ENCODE measurements at regions not wholly inside any gene's neighbourhood (a gene's known extent, or its start where the extent isn't known, plus 50 kb on each side); places are given as distances from the start of the nearest gene placed in this dataset.

DNA sequence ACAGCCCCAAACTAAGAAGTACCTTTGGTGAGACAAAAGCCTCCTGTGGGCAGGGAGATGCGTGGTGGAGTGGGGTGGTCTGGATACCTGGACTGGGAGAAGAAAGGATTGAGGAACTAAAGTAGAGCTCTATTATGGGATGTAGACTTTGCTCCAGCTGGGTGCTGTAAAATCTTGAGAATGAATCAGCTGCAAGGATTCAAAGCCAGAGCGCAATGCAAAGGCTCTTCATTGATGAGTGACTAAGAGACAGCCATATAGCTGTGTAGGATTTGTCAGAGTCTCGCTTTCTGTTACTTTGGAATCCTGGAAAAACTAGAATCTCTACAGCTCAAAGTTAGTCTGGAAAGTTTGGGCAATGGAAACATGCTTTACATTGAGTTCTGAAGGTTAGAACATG lies 159.9 kb downstream of the TAF11L14 start:
- no peak for DNase-seq (ENCODE audit: low spot score)
- no peaks in the 10 kb centered on the region for H3K27me3 Mint-ChIP-seq
- no peak overlapping the region for H3K4me3 Mint-ChIP-seq
- no peak overlapping the region for H3K27ac Mint-ChIP-seq
- H3K9me3 Mint-ChIP-seq, result peaks cover 26% of the 10 kb centered on the region
- ATAC-seq, result no peak
- peaks cover 4% of the 10 kb centered on the region for H3K36me3 Mint-ChIP-seq
- H3K4me1 Mint-ChIP-seq (ENCODE audit: low read depth in 2 of 2), result no peaks in the 10 kb centered on the region

DNA sequence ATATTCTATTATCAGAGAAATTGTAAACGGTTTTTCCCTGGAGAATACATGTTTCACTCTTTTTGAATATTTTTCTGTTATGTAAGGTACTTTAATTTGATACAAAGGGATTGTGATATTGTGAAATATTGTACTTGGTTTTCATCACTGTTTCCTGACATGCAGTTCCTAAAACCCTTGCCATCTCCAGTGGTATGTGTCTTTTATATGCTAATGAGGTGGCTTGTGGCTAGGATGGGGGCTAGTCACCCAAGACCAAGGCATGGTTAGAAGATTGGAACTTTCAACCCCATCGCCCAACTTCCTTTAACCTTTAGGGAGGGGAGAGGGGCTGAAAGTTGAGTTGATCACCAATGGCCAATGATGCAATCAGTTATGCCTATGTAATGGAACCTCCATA lies 160.6 kb downstream of the TAF11L14 start:
- peaks cover 4% of the 10 kb centered on the region for H3K36me3 Mint-ChIP-seq
- no peaks in the 10 kb centered on the region for H3K27me3 Mint-ChIP-seq
- ATAC-seq (no peak), DNase-seq (ENCODE audit: low spot score) (no peak)
- no peaks in the 10 kb centered on the region for H3K4me1 Mint-ChIP-seq (ENCODE audit: low read depth in 2 of 2)
- H3K4me3 Mint-ChIP-seq, result no peak overlapping the region
- H3K9me3 Mint-ChIP-seq, result peaks cover 26% of the 10 kb centered on the region
- H3K27ac Mint-ChIP-seq, result no peak overlapping the region

DNA sequence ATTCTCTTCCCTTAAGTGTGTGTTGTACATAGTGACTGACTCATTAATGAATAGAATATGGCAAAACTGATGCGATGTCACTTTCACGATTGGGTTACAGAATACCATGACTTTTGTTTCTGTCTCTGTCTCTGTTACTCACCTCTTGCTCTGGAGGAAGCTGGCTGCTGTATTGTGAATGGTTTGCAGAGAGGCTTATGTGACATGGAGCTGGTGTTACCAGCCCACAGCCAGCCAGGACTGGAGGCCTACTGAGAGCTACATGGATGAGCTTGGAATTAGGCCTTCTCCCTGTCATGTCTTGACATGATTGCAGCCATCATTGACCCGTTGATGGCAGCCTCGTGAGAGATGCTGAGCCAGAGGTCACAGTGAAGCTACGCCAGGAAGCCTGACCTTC lies 161.9 kb downstream of the TAF11L14 start:
- DNase-seq (ENCODE audit: low spot score) (no peak), ATAC-seq (no peak)
- no peaks in the 10 kb centered on the region for H3K4me1 Mint-ChIP-seq (ENCODE audit: low read depth in 2 of 2)
- H3K4me3 Mint-ChIP-seq, result no peak overlapping the region
- H3K27ac Mint-ChIP-seq, result no peak overlapping the region
- H3K9me3 Mint-ChIP-seq, result peaks cover 22% of the 10 kb centered on the region
- no peaks in the 10 kb centered on the region for H3K36me3 Mint-ChIP-seq
- no peaks in the 10 kb centered on the region for H3K27me3 Mint-ChIP-seq

DNA sequence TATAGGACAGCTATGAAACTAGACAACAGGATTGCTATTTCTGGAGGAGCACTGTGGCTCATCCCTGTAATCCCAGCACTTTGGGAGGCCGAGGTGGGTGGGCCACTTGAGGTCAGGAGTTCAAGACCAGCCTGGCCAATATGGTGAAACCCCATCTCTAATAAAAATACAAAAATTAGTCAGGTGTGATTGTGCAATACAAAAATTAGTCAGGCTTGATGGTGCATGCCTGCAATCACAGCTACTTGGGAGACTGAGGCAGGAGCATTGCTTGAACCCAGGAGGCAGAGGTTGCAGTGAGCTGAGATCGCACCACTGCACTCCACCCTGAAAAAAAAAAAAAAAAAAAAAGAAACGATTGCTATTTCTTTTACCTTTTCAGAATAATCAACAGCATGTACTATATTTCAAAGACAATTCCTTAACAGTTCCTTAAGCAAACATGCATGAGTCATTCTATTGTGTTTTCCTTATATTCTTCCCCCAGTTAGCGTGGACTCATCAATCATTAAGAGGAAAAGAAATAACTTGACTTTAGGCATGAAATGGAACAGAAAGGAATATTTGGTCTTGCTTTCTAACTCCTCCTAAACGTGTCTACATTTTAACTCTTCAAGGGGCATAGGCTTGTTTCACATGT lies 162.6 kb downstream of the TAF11L14 start:
- no peak overlapping the region for H3K4me3 Mint-ChIP-seq
- no peaks in the 10 kb centered on the region for H3K36me3 Mint-ChIP-seq
- DNase-seq (ENCODE audit: low spot score), result no peak
- ATAC-seq, result no peak
- H3K9me3 Mint-ChIP-seq, result peaks cover 22% of the 10 kb centered on the region
- H3K4me1 Mint-ChIP-seq (ENCODE audit: low read depth in 2 of 2), result no peaks in the 10 kb centered on the region
- H3K27me3 Mint-ChIP-seq, result no peaks in the 10 kb centered on the region
- no peak overlapping the region for H3K27ac Mint-ChIP-seq

DNA sequence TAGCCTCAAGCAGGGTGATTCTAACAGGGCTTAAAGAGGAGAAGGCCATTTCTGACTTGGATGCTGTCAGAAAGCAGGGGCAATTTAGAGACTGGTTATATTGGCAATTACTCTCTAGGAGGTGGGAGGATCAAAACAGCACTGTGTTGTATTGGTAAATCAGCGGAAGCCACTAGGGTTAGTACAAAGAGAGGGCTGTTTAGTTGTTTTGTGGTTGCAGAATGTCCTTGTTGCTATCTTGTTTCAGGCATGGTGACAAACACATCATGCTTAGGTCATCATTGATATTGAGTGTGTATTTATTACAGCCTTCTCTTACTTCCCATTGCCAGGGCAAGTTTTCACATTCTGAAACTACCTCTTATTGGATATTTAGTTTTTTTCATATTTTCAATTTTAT lies 165.3 kb downstream of the TAF11L14 start:
- no peak overlapping the region for H3K4me3 Mint-ChIP-seq
- H3K9me3 Mint-ChIP-seq, result peaks cover 10% of the 10 kb centered on the region
- H3K4me1 Mint-ChIP-seq (ENCODE audit: low read depth in 2 of 2), result no peaks in the 10 kb centered on the region
- H3K36me3 Mint-ChIP-seq, result no peaks in the 10 kb centered on the region
- no peak overlapping the region for H3K27ac Mint-ChIP-seq
- DNase-seq (ENCODE audit: low spot score) (no peak), ATAC-seq (no peak)
- no peaks in the 10 kb centered on the region for H3K27me3 Mint-ChIP-seq

DNA sequence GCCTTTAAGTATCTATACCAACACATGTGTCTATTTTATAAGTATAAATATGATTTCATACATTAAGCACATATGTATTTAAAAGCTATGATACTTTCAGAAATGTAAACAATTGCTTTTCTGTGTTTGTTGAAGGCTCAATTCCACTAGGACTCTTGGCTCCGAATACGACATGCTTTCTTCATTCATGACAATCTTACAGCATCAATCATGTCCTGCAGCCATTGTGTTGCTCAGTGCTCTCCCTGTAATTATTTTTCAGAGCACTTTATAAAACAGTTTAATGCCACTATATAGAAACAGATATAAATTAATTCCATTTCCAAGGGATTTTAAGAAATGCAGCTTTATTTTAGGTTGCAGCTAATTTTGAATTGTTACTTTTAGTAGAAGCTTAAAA lies 167.3 kb downstream of the TAF11L14 start:
- H3K27ac Mint-ChIP-seq, result no peak overlapping the region
- peaks cover 5% of the 10 kb centered on the region for H3K36me3 Mint-ChIP-seq
- H3K4me1 Mint-ChIP-seq (ENCODE audit: low read depth in 2 of 2), result no peaks in the 10 kb centered on the region
- ATAC-seq (no peak), DNase-seq (ENCODE audit: low spot score) (no peak)
- H3K9me3 Mint-ChIP-seq, result peaks cover 10% of the 10 kb centered on the region
- no peaks in the 10 kb centered on the region for H3K27me3 Mint-ChIP-seq
- no peak overlapping the region for H3K4me3 Mint-ChIP-seq

DNA sequence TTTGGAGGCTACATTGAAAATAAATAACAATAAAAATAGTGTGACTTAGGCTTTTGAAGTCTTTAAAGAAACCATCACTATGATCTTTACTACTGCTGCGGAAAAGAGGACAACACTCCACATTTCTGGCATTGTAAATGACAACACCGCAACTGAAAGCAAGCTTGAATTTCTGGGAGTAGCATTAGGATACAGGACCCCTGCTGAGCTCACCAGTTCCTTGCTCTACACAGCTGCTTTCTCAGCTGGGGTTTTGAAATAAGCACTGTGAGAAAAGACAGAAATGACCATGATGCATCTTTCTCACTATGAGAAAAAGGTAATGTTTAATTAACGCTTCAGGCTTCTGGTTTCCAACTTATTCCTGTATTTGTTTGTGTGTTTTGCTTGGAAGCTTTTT lies 168.0 kb downstream of the TAF11L14 start:
- no peak for DNase-seq (ENCODE audit: low spot score)
- H3K27ac Mint-ChIP-seq, result no peak overlapping the region
- no peak for ATAC-seq
- H3K9me3 Mint-ChIP-seq, result peaks cover 10% of the 10 kb centered on the region
- no peaks in the 10 kb centered on the region for H3K4me1 Mint-ChIP-seq (ENCODE audit: low read depth in 2 of 2)
- H3K27me3 Mint-ChIP-seq, result no peaks in the 10 kb centered on the region
- H3K4me3 Mint-ChIP-seq, result no peak overlapping the region
- peaks cover 5% of the 10 kb centered on the region for H3K36me3 Mint-ChIP-seq

DNA sequence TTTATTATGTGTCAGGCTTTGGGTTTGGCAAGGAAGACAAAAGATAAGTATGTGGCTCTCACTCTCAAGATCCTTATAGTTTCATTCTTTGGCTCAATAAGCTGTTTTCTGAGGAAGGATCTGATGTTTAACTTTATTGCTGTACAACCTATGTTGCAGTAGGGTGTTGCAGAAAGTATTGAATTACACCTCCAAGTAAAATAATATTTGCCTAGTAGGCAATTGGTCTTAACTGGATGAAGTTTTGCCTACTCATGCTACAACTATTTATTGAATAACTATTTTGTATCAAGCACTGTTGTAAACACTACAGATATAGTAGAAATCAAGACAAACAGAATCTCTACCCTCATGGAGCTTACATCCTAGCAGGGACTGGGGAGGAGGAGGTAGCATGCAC lies 169.7 kb downstream of the TAF11L14 start:
- peaks cover 5% of the 10 kb centered on the region for H3K36me3 Mint-ChIP-seq
- no peaks in the 10 kb centered on the region for H3K4me1 Mint-ChIP-seq (ENCODE audit: low read depth in 2 of 2)

DNA sequence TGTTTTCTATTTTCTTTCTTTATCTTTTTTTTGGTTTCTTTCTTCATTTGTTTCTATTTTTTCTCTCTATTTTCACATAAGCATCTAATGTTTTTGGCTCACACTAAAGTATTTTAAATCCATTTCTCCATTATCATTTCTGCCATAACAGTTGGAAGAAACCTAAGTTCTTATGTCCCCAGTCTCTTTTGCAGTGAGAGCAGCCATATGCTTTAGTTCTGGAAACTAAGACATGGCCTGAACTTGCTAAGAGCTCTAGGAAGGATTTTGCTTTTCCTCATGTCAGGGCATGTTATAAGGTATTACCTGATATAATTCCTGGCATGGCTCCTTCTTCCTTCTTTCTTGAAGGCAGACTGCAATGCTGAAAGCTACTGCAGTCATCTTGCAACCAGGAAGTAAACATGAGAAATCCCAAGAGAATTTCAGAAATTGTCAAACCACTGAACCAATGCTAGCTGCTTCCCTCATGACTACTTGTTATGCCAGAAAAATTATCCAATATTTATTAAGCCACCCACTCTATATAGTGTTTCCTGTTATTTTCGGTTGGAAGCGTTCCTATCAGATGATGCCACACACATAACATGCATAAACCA lies 171.1 kb downstream of the TAF11L14 start:
- no peaks in the 10 kb centered on the region for H3K27me3 Mint-ChIP-seq
- no peak for ATAC-seq
- peaks cover 5% of the 10 kb centered on the region for H3K36me3 Mint-ChIP-seq
- no peak overlapping the region for H3K4me3 Mint-ChIP-seq
- peaks cover 11% of the 10 kb centered on the region for H3K9me3 Mint-ChIP-seq
- H3K27ac Mint-ChIP-seq, result no peak overlapping the region
- DNase-seq (ENCODE audit: low spot score), result no peak
- no peaks in the 10 kb centered on the region for H3K4me1 Mint-ChIP-seq (ENCODE audit: low read depth in 2 of 2)

More for the DNA sequence above, 169.7 kb downstream of the TAF11L14 start:
- Mint-ChIP-seq H3K9me3 (peaks cover 6% of the 10 kb centered on the region), H3K4me3 (no peak overlapping the region), H3K27me3 (no peaks in the 10 kb centered on the region), H3K27ac (no peak overlapping the region)
- DNase-seq (ENCODE audit: low spot score) (no peak), ATAC-seq (no peak)

DNA sequence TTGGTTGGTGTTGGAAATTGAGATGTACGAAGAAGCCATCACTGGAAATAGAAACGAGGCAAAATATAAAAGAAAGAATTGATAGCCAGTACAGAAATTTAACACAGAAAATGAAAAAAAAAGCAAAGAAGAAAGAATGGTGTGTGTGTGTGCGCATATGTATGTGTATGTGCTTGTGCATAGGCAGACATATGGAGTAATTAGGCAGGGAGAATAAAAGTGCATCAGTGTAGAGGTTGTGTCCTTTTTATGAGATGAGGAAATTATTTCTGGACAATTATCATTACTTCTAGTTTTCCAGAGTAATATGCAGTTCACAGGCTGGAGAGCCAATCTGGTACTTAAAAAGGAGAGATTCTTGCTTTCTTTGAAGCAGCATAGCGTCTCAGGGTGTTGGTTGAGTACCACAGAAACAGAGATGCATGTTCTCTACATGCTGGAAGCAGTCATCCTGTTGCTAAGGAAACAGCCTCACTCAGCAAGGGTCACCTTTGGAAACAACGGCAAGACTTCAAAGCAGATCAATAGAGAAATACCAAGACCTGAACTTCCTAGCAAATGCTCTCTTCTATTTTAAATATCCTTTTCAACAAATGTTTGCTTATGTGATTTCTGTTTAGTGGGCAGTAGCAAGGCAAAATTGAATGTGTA lies 172.7 kb downstream of the TAF11L14 start:
- H3K4me1 Mint-ChIP-seq (ENCODE audit: low read depth in 2 of 2), result no peaks in the 10 kb centered on the region
- DNase-seq (ENCODE audit: low spot score) (no peak), ATAC-seq (no peak)
- H3K9me3 Mint-ChIP-seq, result peaks cover 11% of the 10 kb centered on the region
- H3K4me3 Mint-ChIP-seq, result no peak overlapping the region
- no peaks in the 10 kb centered on the region for H3K27me3 Mint-ChIP-seq
- H3K36me3 Mint-ChIP-seq, result peaks cover 5% of the 10 kb centered on the region
- H3K27ac Mint-ChIP-seq, result no peak overlapping the region

DNA sequence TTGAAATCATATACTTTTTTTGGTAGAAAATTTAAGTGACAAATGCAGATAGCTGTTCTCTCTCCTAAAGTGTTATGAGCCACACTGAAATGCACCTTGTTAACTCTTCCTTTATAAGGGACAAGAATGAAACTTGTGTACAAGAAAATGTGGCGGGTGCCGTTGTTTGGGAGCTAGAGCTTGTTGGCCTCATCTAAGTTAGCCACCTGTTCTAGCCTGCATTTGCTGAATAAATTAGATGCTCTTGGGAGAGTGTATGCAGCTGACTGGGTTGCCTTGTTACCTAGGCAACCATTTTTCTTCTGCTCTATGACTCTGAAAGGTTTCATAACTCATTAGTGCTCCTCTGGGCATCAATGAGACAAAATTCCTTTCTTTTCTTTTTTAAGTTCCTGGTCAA lies 174.3 kb downstream of the TAF11L14 start:
- no peak for ATAC-seq
- no peak overlapping the region for H3K27ac Mint-ChIP-seq
- H3K4me3 Mint-ChIP-seq, result no peak overlapping the region

DNA sequence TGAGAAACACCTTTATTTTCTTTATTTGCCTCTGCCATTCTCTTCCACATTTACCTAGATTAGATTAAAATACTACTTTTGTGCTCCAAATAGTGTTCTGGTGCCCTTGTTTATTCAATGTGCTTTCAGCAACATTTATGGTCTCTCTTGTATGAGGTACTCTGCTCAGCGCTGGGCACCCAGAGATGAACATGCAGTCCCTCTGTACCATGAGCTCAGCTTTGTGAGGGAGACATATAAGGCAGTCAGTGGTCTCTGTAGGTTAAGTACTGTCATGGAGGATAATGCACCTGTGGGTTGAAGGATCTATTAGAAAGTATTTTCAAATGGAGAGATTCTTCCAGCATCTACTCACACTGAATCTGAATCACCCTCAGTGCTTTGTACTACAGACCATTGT lies 176.5 kb downstream of the TAF11L14 start:
- H3K27me3 Mint-ChIP-seq, result no peaks in the 10 kb centered on the region
- no peak overlapping the region for H3K4me3 Mint-ChIP-seq
- H3K9me3 Mint-ChIP-seq, result peaks cover 21% of the 10 kb centered on the region
- no peak for DNase-seq (ENCODE audit: low spot score)
- H3K27ac Mint-ChIP-seq, result no peak overlapping the region
- H3K4me1 Mint-ChIP-seq (ENCODE audit: low read depth in 2 of 2), result no peaks in the 10 kb centered on the region
- peak in 1 of 2 donors; percentile 52 for ATAC-seq
- no peaks in the 10 kb centered on the region for H3K36me3 Mint-ChIP-seq

More for the DNA sequence above, 174.3 kb downstream of the TAF11L14 start:
- H3K4me1 Mint-ChIP-seq (ENCODE audit: low read depth in 2 of 2), result no peaks in the 10 kb centered on the region
- no peak for DNase-seq (ENCODE audit: low spot score)
- peaks cover 5% of the 10 kb centered on the region for H3K36me3 Mint-ChIP-seq
- no peaks in the 10 kb centered on the region for H3K27me3 Mint-ChIP-seq
- H3K9me3 Mint-ChIP-seq, result peaks cover 17% of the 10 kb centered on the region

DNA sequence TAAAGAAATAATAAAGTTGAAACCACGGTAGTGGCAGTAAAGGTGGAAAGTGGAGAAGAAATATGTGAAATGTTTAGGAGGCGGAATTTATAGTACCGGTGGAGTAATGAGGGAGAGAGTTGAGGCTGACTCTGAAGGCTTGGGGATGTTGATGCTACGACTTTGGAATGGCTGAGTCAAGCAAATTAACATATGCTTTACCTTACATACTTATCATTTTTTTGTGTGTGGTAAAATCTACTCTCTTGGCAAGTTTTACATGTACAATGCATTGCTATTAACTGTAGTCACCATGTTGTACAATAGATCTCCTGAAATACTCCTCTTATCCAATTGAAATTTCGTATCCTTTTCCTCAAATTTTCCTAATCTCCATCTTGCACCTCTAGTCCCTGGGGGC lies 179.0 kb downstream of the TAF11L14 start:
- H3K27ac Mint-ChIP-seq, result no peak overlapping the region
- no peaks in the 10 kb centered on the region for H3K27me3 Mint-ChIP-seq
- no peaks in the 10 kb centered on the region for H3K36me3 Mint-ChIP-seq
- ATAC-seq (no peak), DNase-seq (ENCODE audit: low spot score) (no peak)
- peaks cover 15% of the 10 kb centered on the region for H3K9me3 Mint-ChIP-seq
- H3K4me3 Mint-ChIP-seq, result no peak overlapping the region
- H3K4me1 Mint-ChIP-seq (ENCODE audit: low read depth in 2 of 2), result no peaks in the 10 kb centered on the region

DNA sequence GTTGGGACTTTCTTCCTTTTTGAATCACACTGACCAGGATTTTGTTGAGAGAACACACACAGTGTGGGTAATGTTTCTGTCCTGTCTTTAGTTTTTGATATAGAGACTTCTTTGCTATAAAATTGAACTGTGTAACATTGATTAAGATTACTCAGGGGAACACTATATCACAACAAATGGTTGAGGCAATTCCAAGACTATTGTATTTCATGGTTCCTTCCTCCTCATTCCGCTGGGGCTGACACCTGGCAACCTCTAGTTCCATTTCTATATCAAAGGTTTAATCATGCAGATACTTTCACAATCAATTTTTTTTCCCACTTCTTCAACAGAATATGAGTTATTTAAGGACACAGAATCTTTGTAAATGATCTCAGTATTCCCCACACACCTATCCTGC lies 182.2 kb downstream of the TAF11L14 start:
- Mint-ChIP-seq H3K27ac (no peak overlapping the region), H3K9me3 (peaks cover 17% of the 10 kb centered on the region), H3K36me3 (peaks cover 5% of the 10 kb centered on the region), H3K4me1 (ENCODE audit: low read depth in 2 of 2) (no peaks in the 10 kb centered on the region), H3K4me3 (no peak overlapping the region), H3K27me3 (no peaks in the 10 kb centered on the region)
- ATAC-seq, result no peak
- no peak for DNase-seq (ENCODE audit: low spot score)

Data from natural killer cell treated with Interleukin-12 subunit alpha and Interleukin-12 subunit beta and Interleukin-15 and Interleukin-18, amount 100 ng/mL, for 72 hours (primary cell).